HG03064 (cell line): ENCODE measurements at regions not wholly inside any gene's neighbourhood (a gene's known extent, or its start where the extent isn't known, plus 50 kb on each side); places are given as distances from the start of the nearest gene placed in this dataset.
A peak's percentile ranks its signal among the peaks of the same experiment; 100 is the strongest.
"Not testable (repeated sequence)": the region's sequence is repeated elsewhere in the genome, so short reads cannot be mapped to it uniquely, and the experiment has no call there.

ENCODE experiments used
- ATAC-seq: cut with Tn5 transposase; IDR thresholded peaks from one replicate; pipeline ENCODE4 v1.9.1; 2021; ENCODE audit warnings: low read depth; ENCODE audit not compliant: unreplicated experiment

DNA sequence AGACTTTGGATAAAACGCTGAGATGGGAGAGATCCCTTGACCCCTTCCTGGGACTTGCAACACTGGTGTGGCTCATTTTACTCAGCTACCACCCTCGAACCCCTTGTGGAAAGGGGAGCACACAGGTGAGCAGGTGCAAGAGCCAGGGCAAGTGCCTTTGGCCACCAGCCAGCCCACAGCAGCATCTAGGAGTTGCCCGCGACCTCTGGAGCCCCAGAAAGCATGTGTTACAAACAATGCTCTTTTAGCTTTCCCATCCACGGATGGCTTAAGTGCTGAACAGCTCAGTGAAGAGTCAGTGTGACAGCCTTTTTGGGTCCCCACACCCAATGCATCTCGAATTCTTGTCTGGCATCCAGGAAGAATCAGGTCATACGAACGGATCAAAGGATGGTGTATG lies 197.8 kb downstream of the MEMO1 start:
- no peak for ATAC-seq

DNA sequence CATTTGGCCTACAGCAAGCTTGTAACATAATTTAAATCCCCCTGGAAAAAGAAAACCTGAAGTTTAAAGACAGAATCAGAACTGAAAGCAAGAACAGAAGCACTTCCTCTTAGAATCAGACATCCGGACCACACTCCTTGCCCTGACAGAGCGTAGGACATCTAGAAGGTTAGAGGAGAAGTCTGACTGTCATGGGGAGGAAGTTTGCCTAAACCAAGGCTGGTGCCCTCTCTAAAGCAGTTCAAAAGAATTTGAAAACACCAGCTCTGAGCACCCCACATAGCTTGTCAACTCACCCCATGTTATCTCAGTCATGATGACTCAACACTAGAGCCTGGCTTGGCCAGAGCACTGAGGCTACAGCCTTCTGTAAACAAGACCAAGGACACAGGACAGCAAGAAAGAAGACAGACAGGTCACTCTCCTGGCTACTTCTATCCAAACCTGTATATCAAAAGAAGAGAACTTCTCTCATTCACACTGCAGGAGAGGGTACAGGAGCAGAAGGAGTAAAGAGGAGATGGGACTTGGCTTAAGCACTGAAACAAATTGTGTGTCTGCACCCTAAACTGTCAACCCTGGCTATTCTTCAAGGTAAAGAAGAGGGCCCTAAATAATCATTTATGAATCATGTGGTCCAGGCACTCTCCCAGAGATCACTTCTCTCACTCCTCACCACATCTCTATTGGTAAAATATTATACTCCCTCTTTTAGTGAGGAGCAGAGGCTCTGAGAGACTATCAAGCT lies 198.6 kb downstream of the MEMO1 start:
- ATAC-seq: peak; percentile 99

DNA sequence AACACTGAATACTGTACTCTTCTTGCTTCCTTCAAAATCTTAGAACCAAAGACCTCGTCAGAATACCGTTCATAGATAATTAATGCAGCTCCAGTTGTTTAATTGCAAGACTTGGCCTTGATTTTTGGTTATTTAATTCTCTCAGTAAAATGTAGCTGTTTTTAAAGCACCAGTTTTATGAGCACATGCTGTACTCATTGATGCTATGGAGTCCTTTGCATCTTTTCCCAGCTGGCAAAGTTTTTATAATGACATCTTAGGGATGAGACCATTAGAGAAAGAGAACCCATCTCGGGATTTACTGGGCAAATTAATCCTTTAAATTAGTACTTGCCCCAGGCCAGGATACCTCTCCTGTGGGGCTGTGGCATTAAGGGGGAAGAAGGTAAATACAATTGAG lies 199.3 kb downstream of the MEMO1 start:
- ATAC-seq: no peak

DNA sequence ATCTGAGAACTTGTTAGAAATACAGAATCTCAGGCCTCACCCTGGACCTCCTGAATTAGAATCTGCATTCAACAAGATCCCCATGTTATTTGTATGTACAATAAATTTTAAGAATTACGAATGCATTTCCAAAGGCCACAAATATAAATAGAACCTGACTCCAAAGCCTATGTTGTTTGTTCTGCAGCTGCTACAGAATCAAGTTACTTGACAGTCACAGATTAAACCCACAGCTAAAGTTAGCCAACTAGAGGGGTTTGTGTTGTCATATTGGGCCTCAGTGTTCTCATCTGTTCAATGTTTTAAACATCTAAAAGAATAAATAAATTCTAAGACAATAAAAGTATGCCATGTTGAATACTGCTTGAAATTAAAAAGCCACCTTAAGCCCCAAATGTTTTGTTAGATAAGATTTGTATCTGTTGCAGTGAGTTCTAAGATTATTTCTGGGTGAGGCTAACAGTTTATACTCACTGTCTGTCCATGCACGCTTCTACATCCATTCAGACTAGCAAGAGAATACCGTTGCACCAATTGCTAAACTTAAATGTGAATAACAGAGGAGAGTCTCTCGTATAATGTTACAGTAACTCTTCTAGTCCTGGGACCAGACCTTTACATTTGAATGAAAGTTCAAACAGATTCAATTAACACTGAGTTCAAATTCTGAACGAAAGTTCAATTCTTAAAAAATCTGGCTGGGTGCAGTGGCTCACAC lies 200.4 kb downstream of the MEMO1 start:
- ATAC-seq: no peak

DNA sequence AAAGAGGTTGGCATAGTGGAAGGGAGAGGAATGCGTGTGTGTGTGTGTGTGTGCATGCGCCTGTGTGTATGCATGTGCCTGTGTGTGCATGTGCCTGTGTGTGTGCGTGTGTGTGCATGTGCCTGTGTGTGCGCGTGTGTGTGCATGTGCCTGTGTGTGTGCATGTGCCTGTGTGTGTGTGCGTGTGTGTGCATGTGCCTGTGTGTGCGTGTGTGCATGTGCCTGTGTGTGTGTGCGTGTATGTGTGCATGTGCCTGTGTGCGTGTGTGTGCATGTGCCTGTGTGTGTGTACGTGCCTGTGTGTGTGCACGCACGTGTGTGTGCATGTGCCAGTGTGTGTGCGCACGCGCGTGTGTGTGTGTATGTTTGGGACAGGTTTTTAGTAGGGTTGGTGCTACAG lies 205.1 kb downstream of the MEMO1 start:
- ATAC-seq: no peak

DNA sequence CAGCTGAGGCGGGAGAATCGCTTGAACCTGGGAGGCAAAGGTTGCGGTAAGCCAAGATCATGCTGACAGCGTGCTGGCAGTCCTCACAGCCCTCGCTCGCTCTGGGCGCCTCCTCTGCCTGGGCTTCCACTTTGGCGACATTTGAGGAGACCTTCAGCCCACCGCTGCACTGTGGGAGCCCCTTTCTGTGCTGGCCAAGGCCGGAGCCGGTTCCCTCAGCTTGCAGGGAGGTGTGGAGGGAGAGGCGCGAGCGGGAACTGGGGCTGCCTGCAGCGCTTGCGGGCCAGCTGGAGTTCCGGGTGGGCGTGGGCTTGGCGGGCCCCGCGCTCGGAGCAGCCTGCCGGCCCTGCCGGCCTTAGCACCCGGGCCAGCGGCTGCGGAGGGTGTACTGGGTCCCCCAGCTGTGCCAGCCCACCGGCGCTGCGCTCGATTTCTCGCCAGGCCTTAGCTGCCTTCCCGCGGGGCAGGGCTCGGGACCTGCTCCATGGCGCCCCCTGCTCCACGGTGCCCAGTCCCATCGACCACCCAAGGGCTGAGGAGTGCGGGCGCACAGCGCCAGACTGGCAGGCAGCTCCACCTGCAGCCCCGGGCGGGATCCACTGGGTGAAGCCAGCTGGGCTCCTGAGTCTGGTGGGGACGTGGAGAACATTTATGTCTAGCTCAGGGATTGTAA lies 207.2 kb downstream of the MEMO1 start:
- not testable (repeated sequence) for ATAC-seq

DNA sequence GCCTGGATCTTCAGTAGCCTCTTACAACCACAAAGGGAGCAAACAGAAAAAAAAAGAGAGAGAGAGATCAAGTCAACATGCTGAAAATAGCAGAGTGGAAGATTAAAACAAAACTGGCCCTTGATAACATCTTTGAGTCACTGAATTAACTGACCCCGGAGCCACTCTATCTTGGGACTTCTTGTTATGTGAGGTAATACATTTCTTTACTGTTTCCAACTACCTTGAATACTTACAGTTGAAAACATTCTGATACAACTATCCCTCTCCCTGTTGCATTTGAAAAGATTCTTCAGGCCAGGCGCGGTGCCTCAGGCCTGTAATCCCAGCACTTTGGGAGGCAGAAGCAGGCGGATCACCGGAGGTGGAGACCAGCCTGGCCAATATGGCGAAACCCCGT lies 208.1 kb downstream of the MEMO1 start:
- ATAC-seq: no peak

DNA sequence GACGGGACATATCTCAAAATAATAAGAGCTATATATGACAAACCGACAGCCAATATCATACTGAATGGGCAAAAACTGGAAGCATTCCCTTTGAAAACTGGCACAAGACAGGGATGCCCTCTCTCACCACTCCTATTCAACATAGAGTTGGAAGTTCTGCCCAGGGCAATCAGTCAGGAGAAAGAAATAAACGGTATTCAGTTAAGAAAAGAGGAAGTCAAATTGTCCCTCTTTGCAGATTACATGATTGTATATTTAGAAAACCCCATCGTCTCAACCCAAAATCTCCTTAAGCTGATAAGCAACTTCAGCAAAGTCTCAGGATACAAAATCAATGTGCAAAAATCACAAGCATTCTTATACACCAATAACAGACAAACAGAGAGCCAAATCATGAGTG lies 211.5 kb downstream of the MEMO1 start:
- not testable (repeated sequence) for ATAC-seq

DNA sequence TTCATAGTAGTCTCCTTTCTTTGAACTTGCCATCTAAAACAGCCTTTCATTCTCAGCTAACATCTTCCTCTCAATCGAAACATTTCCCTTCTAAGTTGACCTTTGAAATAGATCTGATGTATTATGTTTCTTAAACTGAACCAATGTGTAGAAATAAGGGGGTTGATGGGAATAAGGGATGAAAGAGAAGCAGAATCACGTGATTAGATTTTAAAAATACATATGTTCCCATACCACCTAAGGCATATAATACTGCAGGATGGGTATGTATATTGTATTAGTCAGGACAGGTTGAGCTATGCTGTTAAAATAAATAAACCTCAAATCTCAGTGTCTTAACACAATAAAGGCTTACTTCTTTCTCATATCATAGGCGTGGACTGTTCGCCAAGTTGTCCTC lies 207.5 kb upstream of the SRD5A2 start:
- ATAC-seq: no peak

DNA sequence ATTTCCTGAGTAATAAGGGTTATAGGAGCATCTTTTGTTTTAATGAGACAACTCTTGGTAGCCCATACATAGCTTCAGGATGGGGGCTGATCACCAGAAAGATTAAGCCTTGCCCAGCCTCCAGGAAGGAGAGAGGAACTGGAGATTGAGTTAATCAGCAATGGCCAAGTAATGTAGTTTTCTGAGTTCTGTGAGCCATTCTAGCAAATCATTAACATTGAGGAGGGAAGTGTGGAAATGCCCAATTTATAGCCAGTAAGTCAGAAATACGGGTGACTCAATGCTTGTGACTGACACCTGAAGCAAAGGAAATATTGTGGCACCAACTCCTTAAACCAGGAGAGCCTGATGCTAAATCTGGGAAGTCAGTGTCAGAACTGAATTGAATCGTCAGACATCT lies 205.1 kb upstream of the SRD5A2 start:
- no peak for ATAC-seq

DNA sequence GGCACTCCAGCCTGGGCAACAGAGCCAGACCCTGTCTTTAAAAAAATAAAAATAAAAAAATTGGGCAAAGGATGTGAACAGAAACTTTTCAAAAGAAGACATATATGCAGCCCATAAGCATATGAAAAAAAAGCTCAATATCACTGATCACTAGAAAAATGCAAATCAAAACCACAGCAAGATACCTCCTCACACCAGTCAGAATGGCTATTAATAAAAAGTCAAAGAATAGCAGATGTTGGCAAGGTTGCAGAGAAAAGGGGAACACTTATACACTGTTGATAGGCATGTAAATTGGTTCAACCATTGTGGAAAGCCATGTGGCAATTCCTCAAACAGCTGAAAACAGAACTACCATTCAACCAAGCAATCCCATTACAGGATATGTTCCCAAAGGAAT lies 204.1 kb upstream of the SRD5A2 start:
- ATAC-seq: no peak

DNA sequence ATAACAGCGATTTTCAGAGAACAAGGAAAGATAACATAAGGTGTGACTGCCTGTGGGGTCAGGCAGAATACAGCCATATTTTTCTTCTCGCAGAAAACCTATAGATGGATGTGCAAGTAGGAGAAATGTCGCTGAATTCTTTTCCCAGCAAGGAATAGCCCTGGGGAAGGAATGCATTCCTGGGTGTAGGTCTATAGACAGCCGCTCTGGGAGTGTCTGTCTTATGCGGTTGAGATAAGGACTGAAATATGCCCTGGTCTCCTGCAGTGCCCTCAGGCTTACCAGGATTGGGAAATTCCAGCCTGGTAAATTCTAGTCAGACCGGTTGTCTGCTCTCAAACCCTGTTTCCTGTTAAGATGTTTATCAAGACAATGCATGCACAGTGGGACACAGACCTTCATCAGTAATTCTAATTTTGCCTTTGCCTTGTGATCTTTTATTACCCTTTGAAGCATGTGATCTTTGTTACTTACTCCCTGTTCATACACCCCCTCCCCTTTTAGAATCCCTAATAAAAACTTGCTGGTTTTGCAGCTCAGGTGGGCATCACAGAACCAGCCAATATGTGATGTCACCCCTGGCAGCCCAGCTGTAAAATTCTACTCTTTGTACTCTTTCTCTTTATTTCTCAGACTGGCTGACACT lies 202.8 kb upstream of the SRD5A2 start:
- ATAC-seq: not testable (repeated sequence)

DNA sequence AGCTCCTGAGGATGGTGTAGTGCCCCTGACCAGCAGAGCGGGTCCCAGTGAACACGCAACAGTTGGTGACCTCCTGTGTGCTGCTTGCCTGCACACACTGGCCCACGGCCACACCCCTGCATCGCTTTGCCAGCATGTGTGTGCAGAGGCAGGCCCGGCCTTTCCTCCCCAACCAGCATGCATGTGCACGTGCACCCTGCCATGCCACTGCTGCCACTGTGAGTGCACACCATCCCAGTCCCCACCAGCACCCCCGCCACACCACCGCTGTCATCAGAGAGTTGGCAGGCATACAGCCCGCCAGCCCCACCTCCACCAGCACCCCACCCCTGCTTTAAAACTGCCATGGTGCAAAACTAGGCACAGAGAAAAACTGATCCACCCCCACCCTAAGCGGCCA lies 197.4 kb upstream of the SRD5A2 start:
- no peak for ATAC-seq

DNA sequence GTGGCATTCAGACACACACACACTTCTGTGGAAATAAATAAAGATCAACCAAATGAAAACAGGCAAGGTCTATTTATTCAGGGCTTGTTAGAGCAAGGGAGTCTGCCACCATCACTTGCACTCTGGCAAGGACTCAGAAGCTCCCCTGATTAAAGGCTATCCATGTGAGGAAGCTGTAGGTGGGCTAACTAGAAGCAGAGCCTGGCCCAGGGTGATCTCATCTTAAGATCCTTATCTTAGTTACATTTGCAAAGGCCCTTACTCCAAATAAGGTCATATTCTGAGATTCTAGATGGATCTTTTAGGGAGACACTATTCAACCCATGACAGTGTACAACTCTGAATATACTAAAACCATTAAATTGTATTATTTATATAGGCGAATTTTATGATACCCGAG lies 190.0 kb upstream of the SRD5A2 start:
- no peak for ATAC-seq

DNA sequence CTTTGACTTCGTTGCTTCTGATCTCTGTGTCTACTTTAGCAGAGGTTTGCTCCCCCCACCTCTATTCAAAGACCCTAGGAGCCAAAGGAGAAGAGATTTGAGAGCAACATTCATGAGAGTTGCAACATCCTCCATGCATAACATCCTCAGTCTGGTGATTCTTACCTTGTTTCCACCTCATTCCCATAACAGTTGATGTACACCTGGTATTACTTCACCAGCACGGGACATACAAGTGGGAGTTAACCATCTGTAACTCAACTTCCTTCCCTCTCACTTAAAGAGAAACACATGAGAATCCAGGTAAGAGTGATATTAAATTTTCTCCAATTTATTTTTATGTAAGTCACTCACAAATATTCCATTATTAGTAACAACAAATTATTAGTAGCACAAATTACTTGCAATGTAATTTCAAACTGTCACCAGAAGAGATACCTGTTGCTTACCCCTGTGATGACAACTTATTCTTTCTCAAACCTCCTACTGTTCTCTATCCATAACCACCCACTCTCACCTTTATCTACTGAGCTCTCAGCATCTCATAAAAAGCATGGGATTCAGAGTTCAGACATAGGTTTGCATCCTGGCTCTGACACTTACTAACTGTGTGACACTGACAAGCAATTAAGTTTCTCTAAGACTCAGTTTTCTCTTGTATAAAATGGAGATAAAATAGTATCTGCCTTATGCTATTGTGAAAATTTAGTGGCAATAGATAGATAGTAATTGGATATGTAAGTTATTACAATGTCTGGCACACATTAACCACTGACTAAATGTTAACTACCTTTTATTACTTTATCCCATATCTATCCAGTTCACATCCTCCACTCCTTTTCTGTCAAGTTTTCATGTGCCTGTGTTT lies 184.6 kb upstream of the SRD5A2 start:
- ATAC-seq: no peak

DNA sequence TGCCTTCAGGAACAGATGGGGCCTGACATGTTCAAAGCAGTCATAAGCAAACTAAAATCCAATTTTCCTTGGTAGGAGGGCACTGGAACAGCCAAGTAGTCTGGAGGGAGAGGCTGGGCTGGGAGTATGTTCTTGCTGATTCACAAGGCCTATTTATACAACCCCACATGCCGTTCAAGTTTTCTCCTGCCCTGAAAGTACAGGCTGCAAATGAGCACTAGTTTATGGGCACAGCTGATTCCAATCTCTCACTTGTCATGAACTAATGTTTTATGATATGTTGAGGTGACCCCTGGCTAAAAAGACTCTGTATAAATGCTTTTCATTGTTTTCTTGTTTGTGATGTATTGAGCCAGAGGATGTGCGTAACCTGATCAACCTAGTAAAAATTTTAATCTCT lies 183.4 kb upstream of the SRD5A2 start:
- no peak for ATAC-seq

DNA sequence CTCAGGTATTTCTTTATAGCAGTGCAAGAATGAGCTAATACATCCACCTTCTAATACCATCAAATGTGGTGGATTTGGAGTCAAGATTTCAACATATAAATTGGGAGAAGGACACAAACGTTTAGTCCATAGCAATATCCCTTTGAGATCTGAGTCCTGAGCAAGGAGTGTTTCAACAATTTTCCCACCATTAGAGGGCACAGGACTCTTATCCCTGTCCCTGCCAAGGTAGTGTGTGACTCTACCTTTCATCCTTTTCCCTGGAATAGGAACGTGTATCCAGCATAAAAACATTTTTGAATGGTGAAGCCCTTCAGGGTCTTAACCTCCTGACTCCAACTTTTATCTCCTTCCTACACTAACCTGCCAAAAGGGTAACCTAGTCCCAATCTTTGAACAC lies 181.3 kb upstream of the SRD5A2 start:
- ATAC-seq: no peak

DNA sequence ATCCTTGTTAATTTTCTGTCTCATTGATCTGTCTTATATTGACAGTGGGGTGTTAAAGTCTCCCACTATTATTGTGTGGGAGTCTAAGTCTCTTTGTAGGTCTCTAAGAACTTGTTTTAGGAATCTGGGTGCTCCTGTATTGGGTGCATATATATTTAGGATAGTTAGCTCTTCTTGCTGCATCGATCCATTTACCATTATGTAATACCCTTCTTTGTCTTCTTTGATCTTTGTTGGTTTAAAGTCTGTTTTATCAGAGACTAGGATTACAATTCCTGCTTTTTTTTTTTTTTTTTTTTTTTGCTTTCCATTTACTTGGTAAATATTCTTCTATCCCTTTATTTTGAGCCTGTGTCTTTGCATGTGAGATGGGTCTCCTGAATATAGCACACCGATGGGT lies 176.6 kb upstream of the SRD5A2 start:
- ATAC-seq: not testable (repeated sequence)

DNA sequence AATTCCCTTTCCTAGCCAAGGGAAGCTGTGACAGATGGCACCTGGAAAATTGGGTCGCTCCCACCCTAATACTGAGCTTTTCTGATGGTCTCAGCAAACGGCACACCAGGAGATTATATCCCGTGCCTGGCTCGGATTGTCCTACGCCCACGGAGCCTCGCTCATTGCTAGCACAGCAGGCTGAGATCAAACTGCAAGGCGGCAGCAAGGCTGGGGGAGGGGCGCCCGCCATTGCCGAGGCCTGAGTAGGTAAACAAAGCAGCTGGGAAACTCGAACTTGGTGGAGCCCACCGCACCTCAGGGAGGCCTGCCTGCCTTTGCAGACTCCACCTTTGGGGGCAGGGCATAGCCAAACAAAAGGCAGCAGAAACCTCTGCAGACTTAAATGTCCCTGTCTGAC lies 168.0 kb upstream of the SRD5A2 start:
- ATAC-seq: not testable (repeated sequence)

DNA sequence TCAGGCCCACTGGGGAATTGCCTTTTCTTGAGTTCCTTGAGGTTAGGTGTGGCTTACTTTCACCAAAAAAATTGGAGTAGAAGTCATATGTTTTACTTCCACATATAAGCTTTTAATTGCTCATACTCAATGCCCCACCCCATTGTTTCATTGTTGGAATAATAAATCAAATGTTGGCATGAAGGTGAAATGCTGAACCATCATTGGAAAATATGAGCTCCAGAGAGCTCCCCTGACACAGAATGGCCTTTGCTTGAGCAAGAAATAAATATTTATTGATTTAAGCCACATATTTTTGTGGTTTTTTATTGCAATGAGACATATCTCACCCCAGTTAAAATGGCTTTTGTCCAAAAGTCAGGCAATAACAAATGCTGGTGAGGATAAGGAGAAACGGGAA lies 167.3 kb upstream of the SRD5A2 start:
- no peak for ATAC-seq
